ENCODE measurements at regions not wholly inside any gene's neighbourhood (a gene's known extent, or its start where the extent isn't known, plus 50 kb on each side); places are given as distances from the start of the nearest gene placed in this dataset.

- TF ChIP-seq, protein P1, sequence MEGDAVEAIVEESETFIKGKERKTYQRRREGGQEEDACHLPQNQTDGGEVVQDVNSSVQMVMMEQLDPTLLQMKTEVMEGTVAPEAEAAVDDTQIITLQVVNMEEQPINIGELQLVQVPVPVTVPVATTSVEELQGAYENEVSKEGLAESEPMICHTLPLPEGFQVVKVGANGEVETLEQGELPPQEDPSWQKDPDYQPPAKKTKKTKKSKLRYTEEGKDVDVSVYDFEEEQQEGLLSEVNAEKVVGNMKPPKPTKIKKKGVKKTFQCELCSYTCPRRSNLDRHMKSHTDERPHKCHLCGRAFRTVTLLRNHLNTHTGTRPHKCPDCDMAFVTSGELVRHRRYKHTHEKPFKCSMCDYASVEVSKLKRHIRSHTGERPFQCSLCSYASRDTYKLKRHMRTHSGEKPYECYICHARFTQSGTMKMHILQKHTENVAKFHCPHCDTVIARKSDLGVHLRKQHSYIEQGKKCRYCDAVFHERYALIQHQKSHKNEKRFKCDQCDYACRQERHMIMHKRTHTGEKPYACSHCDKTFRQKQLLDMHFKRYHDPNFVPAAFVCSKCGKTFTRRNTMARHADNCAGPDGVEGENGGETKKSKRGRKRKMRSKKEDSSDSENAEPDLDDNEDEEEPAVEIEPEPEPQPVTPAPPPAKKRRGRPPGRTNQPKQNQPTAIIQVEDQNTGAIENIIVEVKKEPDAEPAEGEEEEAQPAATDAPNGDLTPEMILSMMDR (tag by site-specific recombination; IDR thresholded peaks at IDR 0.05): no peak
- TF ChIP-seq ZSCAN23 (tag by site-specific recombination; IDR thresholded peaks at IDR 0.05): no peak
- TF ChIP-seq ZNF792 (tag by site-specific recombination; IDR thresholded peaks at IDR 0.05): no peak
- TF ChIP-seq ZBTB1 (tag by site-specific recombination; IDR thresholded peaks at IDR 0.05): no peak
- TF ChIP-seq YY1 (tag by site-specific recombination; IDR thresholded peaks at IDR 0.05): no peak
Observed at GRCh38 chr1:96074422-96074821, 647.2 kb upstream of the PTBP2 start.

All from HEK293 (cell line).